Uterus (tissue), 2 donors: ENCODE measurements at regions not wholly inside any gene's neighbourhood (a gene's known extent, or its start where the extent isn't known, plus 50 kb on each side); places are given as distances from the start of the nearest gene placed in this dataset.

Experiments
- POLR2A ChIP-seq, 2 donors: fragments of 450-650 bp; IDR thresholded peaks; one replicate each; pipeline ENCODE4 v1.6.1; 2016; ENCODE audit warnings: antibody characterized with exemption in 2 of 2, mild to moderate bottlenecking in 1 of 2, moderate library complexity in 1 of 2
- TF ChIP-seq, protein P1 (sequence below), 4 experiments: fragments of 200-600 bp in 2 of 4; fragments of 450-650 bp in 2 of 4; sonication (generic) in 2 of 4; IDR thresholded peaks; one replicate each; pipeline ENCODE4 v1.5.1; 2016 to 2019; ENCODE audit warnings: antibody characterized with exemption in 4 of 4, mild to moderate bottlenecking in 2 of 4, moderate library complexity in 1 of 4

DNA sequence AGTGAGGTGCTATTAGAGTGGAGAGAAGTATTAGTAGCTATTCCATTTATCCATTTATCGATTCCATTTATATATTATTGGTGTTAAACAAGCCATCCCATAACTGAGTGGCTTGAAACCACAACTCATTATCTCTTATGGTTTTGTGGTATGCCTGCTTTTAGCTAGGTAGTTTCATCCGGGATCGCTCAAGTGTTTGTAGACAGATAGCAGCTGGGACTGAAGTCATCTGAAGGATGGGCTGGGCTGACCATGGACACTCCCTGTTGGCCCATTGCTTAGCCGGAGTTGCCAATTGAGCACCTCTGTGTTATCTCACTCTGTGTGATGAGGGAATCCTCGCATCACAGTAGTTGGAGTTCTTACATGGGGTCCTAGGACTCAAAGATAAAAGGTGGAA, 622.5 kb downstream of the PLA2G4A start:
- TF ChIP-seq, protein P1, sequence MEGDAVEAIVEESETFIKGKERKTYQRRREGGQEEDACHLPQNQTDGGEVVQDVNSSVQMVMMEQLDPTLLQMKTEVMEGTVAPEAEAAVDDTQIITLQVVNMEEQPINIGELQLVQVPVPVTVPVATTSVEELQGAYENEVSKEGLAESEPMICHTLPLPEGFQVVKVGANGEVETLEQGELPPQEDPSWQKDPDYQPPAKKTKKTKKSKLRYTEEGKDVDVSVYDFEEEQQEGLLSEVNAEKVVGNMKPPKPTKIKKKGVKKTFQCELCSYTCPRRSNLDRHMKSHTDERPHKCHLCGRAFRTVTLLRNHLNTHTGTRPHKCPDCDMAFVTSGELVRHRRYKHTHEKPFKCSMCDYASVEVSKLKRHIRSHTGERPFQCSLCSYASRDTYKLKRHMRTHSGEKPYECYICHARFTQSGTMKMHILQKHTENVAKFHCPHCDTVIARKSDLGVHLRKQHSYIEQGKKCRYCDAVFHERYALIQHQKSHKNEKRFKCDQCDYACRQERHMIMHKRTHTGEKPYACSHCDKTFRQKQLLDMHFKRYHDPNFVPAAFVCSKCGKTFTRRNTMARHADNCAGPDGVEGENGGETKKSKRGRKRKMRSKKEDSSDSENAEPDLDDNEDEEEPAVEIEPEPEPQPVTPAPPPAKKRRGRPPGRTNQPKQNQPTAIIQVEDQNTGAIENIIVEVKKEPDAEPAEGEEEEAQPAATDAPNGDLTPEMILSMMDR (IDR thresholded peaks at IDR 0.05): no peak
- no peak for TF ChIP-seq POLR2A (IDR thresholded peaks at IDR 0.05)
